GM23338 (cell line): ENCODE measurements at regions not wholly inside any gene's neighbourhood (a gene's known extent, or its start where the extent isn't known, plus 50 kb on each side); places are given as distances from the start of the nearest gene placed in this dataset.

ENCODE experiments used
- ATAC-seq: fragments of 200-7000 bp; cut with Tn5 transposase; 3 replicates; pipeline ENCODE4 v1.9.1; 2020
- DNase-seq: peaks from one replicate; pipeline ENCODE4 v3.0.0-alpha.2; 2015; ENCODE audit warnings: low spot score
- H2AFZ ChIP-seq: fragments of 200-600 bp; sonication (generic); 2 replicates; pipeline ENCODE4 v1.8.0; 2016; ENCODE audit warnings: antibody characterized with exemption, mild to moderate bottlenecking, moderate library complexity
- H3F3A ChIP-seq: fragments of 200-600 bp; sonication (generic); replicated peaks from 2 replicates; pipeline ENCODE4 v1.8.0; 2017; ENCODE audit warnings: antibody characterized with exemption, mixed run types, low read depth
- H3K27ac ChIP-seq: fragments of 200-600 bp; sonication (generic); 2 replicates; pipeline ENCODE4 v1.6.1; 2016; ENCODE audit warnings: low read depth
- H3K27me3 ChIP-seq: fragments of 200-600 bp; sonication (generic); 2 replicates; pipeline ENCODE4 v1.8.0; 2016; ENCODE audit warnings: mild to moderate bottlenecking, mixed run types, moderate library complexity; ENCODE audit not compliant: insufficient read depth
- H3K36me3 ChIP-seq: fragments of 200-600 bp; sonication (generic); 2 replicates; pipeline ENCODE4 v1.8.0; 2016; ENCODE audit warnings: mild to moderate bottlenecking; ENCODE audit not compliant: insufficient read depth
- H3K4me1 ChIP-seq: fragments of 200-600 bp; sonication (generic); 2 replicates; pipeline ENCODE4 v1.8.0; 2016; ENCODE audit warnings: mild to moderate bottlenecking, moderate library complexity; ENCODE audit not compliant: insufficient read depth
- H3K4me2 ChIP-seq: fragments of 200-600 bp; sonication (generic); 2 replicates; pipeline ENCODE4 v1.7.1; 2017; ENCODE audit warnings: mixed run types
- H3K4me3 ChIP-seq: fragments of 200-600 bp; sonication (generic); 2 replicates; pipeline ENCODE4 v1.6.1; 2016; ENCODE audit warnings: mixed run types
- H3K79me2 ChIP-seq: fragments of 200-600 bp; sonication (generic); replicated peaks from 2 replicates; pipeline ENCODE4 v1.8.0; 2017; ENCODE audit warnings: mild to moderate bottlenecking; ENCODE audit not compliant: insufficient read depth
- H3K9me2 ChIP-seq: fragments of 200-600 bp; sonication (generic); 2 replicates; pipeline ENCODE4 v1.8.0; 2017; ENCODE audit not compliant: insufficient read depth
- H4K20me1 ChIP-seq: fragments of 200-600 bp; sonication (generic); replicated peaks from 2 replicates; pipeline ENCODE4 v1.8.0; 2017; ENCODE audit warnings: mild to moderate bottlenecking; ENCODE audit not compliant: insufficient read depth
- H3K27ac Mint-ChIP-seq: 2 replicates; pipeline ENCODE4 v1.8.0; 2020; ENCODE audit warnings: inconsistent platforms, mild to moderate bottlenecking, moderate library complexity, mixed read lengths
- H3K27me3 Mint-ChIP-seq: 3 replicates; pipeline ENCODE4 v1.8.0; 2022; ENCODE audit warnings: low read depth, mild to moderate bottlenecking, moderate library complexity, mixed read lengths, inconsistent platforms; ENCODE audit not compliant: insufficient read depth, poor library complexity
- H3K36me3 Mint-ChIP-seq: 3 replicates; pipeline ENCODE4 v1.8.0; 2021; ENCODE audit warnings: low read depth, mild to moderate bottlenecking, inconsistent platforms, moderate library complexity, mixed read lengths
- H3K4me1 Mint-ChIP-seq: 3 replicates; pipeline ENCODE4 v1.8.0; 2020; ENCODE audit warnings: mild to moderate bottlenecking, inconsistent platforms, mixed read lengths
- H3K4me3 Mint-ChIP-seq: 3 replicates; pipeline ENCODE4 v1.8.0; 2021; ENCODE audit warnings: moderate library complexity, mild to moderate bottlenecking, inconsistent platforms, mixed read lengths
- H3K9me3 Mint-ChIP-seq: 3 replicates; pipeline ENCODE4 v1.8.0; 2020; ENCODE audit warnings: moderate library complexity, mild to moderate bottlenecking, inconsistent platforms, mixed read lengths
- CTCF ChIP-seq, 2 experiments: fragments of 200-600 bp in 1 of 2; sonication (generic) in 1 of 2; conservative IDR thresholded peaks; 2 replicates each; pipeline versions ENCODE4 v1.5.1 to v1.6.1; 2016 to 2017; ENCODE audit warnings: antibody characterized with exemption in 2 of 2, low read depth in 2 of 2, mild to moderate bottlenecking in 2 of 2, moderate library complexity in 1 of 2
- ETS1 ChIP-seq: IDR thresholded peaks from 2 replicates; pipeline ENCODE4 v1.6.1; 2016; ENCODE audit warnings: antibody characterized with exemption
- EZH2phosphoT487 ChIP-seq: fragments of 200-600 bp; sonication (generic); IDR thresholded peaks from one replicate; pipeline ENCODE4 v1.8.1; 2018; ENCODE audit warnings: antibody characterized with exemption; ENCODE audit not compliant: unreplicated experiment
- JUNB ChIP-seq: IDR thresholded peaks from one replicate; pipeline ENCODE4 v1.6.1; 2016; ENCODE audit warnings: antibody characterized with exemption; ENCODE audit not compliant: unreplicated experiment
- NANOG ChIP-seq: IDR thresholded peaks from 2 replicates; pipeline ENCODE4 v1.6.1; 2016; ENCODE audit warnings: antibody characterized with exemption, borderline replicate concordance
- REST ChIP-seq: IDR thresholded peaks from one replicate; pipeline ENCODE4 v1.6.1; 2018; ENCODE audit warnings: antibody characterized with exemption; ENCODE audit not compliant: unreplicated experiment
- STAT1 ChIP-seq: IDR thresholded peaks from one replicate; pipeline ENCODE4 v1.6.1; 2016; ENCODE audit warnings: antibody characterized with exemption; ENCODE audit not compliant: unreplicated experiment
- ZNF114 ChIP-seq: fragments of 250-450 bp; sonication (Bioruptor Pico); IDR thresholded peaks from 2 replicates; pipeline ENCODE4 v1.5.0; 2020; ENCODE audit warnings: mild to moderate bottlenecking, moderate library complexity
- ZNF331 ChIP-seq: fragments of 250-450 bp; sonication (Bioruptor Pico); IDR thresholded peaks from 2 replicates; pipeline ENCODE4 v1.5.0; 2020; ENCODE audit warnings: low read depth, mild to moderate bottlenecking, moderate library complexity
- ZNF462 ChIP-seq: fragments of 250-450 bp; sonication (Bioruptor Pico); IDR thresholded peaks from 2 replicates; pipeline ENCODE4 v1.5.0; 2020; ENCODE audit warnings: mild to moderate bottlenecking, moderate library complexity

GRCh38 chr4:137253949-137254348 lies 278.3 kb downstream of the PCDH18 start:
- no peak overlapping the region for H3K4me3 ChIP-seq
- Mint-ChIP-seq H3K4me1 (no peaks in the 10 kb centered on the region), H3K27me3 (no peaks in the 10 kb centered on the region), H3K36me3 (peaks cover 5% of the 10 kb centered on the region; the same call in 1 of the 3 replicates), H3K9me3 (peaks cover 2% of the 10 kb centered on the region; the same call in 2 of the 3 replicates), H3K27ac (no peak overlapping the region), H3K4me3 (no peak overlapping the region)
- H3K27me3 ChIP-seq: no peaks in the 10 kb centered on the region
- H3F3A ChIP-seq: no peaks in the 10 kb centered on the region
- H3K36me3 ChIP-seq: no peaks in the 10 kb centered on the region
- H3K79me2 ChIP-seq: no peaks in the 10 kb centered on the region
- no peaks in the 10 kb centered on the region for H4K20me1 ChIP-seq
- no peaks in the 10 kb centered on the region for H3K4me1 ChIP-seq
- TF ChIP-seq STAT1 (no peak), ZNF462 (no peak), CTCF (conservative IDR thresholded peaks at IDR 0.05; ENCODE audit: low read depth in 2 of 2) (no peak), JUNB (no peak), NANOG (no peak), ETS1 (no peak), REST (no peak), ZNF114 (CRISPR knock-in tag) (no peak), ZNF331 (CRISPR knock-in tag) (no peak), EZH2phosphoT487 (no peak)
- H2AFZ ChIP-seq: no peak overlapping the region
- H3K4me2 ChIP-seq: no peak overlapping the region
- DNase-seq: no peak
- H3K27ac ChIP-seq: no peak overlapping the region
- no peaks in the 10 kb centered on the region for H3K9me2 ChIP-seq
- no peak for ATAC-seq
